ENCODE measurements at regions not wholly inside any gene's neighbourhood (a gene's known extent, or its start where the extent isn't known, plus 50 kb on each side); places are given as distances from the start of the nearest gene placed in this dataset.

GRCh38 chr2:187679454-187679853, 125.2 kb upstream of the TFPI start:
- TF ChIP-seq EZH2 (IDR thresholded peaks at IDR 0.05) (no peak), POLR2AphosphoS5 (IDR thresholded peaks at IDR 0.05; ENCODE audit: borderline replicate concordance, low read depth, low read length) (no peak), FOXP2 (optimal IDR thresholded peaks at IDR 0.05; ENCODE audit: control extremely low read depth, extremely low read length, insufficient read depth) (no peak)
